Stromal cell of bone marrow (primary cell): ENCODE measurements at regions not wholly inside any gene's neighbourhood (a gene's known extent, or its start where the extent isn't known, plus 50 kb on each side); places are given as distances from the start of the nearest gene placed in this dataset.

Source experiments
- DNase-seq: peaks from one replicate; pipeline ENCODE4 v3.0.0-alpha.2; 2012; ENCODE audit warnings: low read depth

GRCh38 chrX:4878640-4879039 lies 1165.2 kb upstream of the PRKX start:
- DNase-seq, result no peak

GRCh38 chrX:4876268-4876667 lies 1162.8 kb upstream of the PRKX start:
- no peak for DNase-seq

- no peak for DNase-seq
Observed at GRCh38 chrX:4851534-4851933, 1138.1 kb upstream of the PRKX start.

GRCh38 chrX:4850312-4850711 lies 1136.9 kb upstream of the PRKX start:
- no peak for DNase-seq

- DNase-seq, result no peak
Observed at GRCh38 chrX:4844376-4844775, 1130.9 kb upstream of the PRKX start.

GRCh38 chrX:4841216-4841745 lies 1127.8 kb upstream of the PRKX start:
- DNase-seq, result no peak

GRCh38 chrX:4831574-4831973 lies 1118.1 kb upstream of the PRKX start:
- DNase-seq, result no peak

GRCh38 chrX:4830880-4831557 lies 1117.6 kb upstream of the PRKX start:
- DNase-seq, result no peak

- no peak for DNase-seq
Observed at GRCh38 chrX:4825550-4825949, 1112.1 kb upstream of the PRKX start.

- DNase-seq, result no peak
Observed at GRCh38 chrX:4809571-4809970, 1096.1 kb upstream of the PRKX start.

GRCh38 chrX:4805502-4805901 lies 1092.1 kb upstream of the PRKX start:
- DNase-seq, result no peak

GRCh38 chrX:4800756-4801155 lies 1087.3 kb upstream of the PRKX start:
- no peak for DNase-seq

- no peak for DNase-seq
Observed at GRCh38 chrX:4787971-4788370, 1074.5 kb upstream of the PRKX start.

- DNase-seq, result no peak
Observed at GRCh38 chrX:4764888-4765287, 1051.4 kb upstream of the PRKX start.

GRCh38 chrX:4762196-4762595 lies 1048.7 kb upstream of the PRKX start:
- DNase-seq, result no peak

- no peak for DNase-seq
Observed at GRCh38 chrX:4754878-4755604, 1041.6 kb upstream of the PRKX start.

- DNase-seq, result no peak
Observed at GRCh38 chrX:4741024-4741423, 1027.6 kb upstream of the PRKX start.

- no peak for DNase-seq
Observed at GRCh38 chrX:4735299-4735698, 1021.9 kb upstream of the PRKX start.

GRCh38 chrX:4710618-4711433 lies 997.4 kb upstream of the PRKX start:
- no peak for DNase-seq

- DNase-seq, result no peak
Observed at GRCh38 chrX:4708970-4709760, 995.7 kb upstream of the PRKX start.

- no peak for DNase-seq
Observed at GRCh38 chrX:4706961-4707360, 993.5 kb upstream of the PRKX start.

- DNase-seq, result no peak
Observed at GRCh38 chrX:4690521-4690920, 977.1 kb upstream of the PRKX start.
